KBM-7 (cell line): ENCODE measurements at regions not wholly inside any gene's neighbourhood (a gene's known extent, or its start where the extent isn't known, plus 50 kb on each side); places are given as distances from the start of the nearest gene placed in this dataset.

Experiments used
- DNase-seq: peaks from one replicate; pipeline ENCODE4 v3.0.0-alpha.2; 2015
- in situ Hi-C: fragments of 300-500 bp; cut with MboI; formaldehyde crosslinking; loops from 2 replicates; pipeline ENCODE4 v1.14.3; 2020; ENCODE audit warnings: low sequenced_read_pairs, low pct_unique_long_range_greater_than_20kb, mixed read lengths

GRCh38 chr14:98782062-98782461 lies 489.9 kb downstream of the BCL11B start:
- in situ Hi-C loops, result no loop called here
- no peak for DNase-seq

- no peak for DNase-seq
- in situ Hi-C loops, result no loop called here
These were observed 486.4 kb downstream of the BCL11B start for GRCh38 chr14:98785578-98785977.

GRCh38 chr14:98786456-98786855 lies 485.5 kb downstream of the BCL11B start:
- in situ Hi-C loops, result no loop called here
- no peak for DNase-seq

- DNase-seq, result no peak
- in situ Hi-C loops, result no loop called here
These were observed 480.3 kb downstream of the BCL11B start for GRCh38 chr14:98791661-98792060.

GRCh38 chr14:98792171-98792570 lies 479.8 kb downstream of the BCL11B start:
- in situ Hi-C loops, result no loop called here
- no peak for DNase-seq

- in situ Hi-C loops, result no loop called here
- DNase-seq, result no peak
These were observed 473.9 kb downstream of the BCL11B start for GRCh38 chr14:98798099-98798498.

GRCh38 chr14:98799891-98800290 lies 472.1 kb downstream of the BCL11B start:
- no peak for DNase-seq
- in situ Hi-C loops, result no loop called here

GRCh38 chr14:98802044-98802443 lies 470.0 kb downstream of the BCL11B start:
- in situ Hi-C loops, result no loop called here
- no peak for DNase-seq

GRCh38 chr14:98803196-98803595 lies 468.8 kb downstream of the BCL11B start:
- DNase-seq, result no peak

GRCh38 chr14:98808494-98809407 lies 463.2 kb downstream of the BCL11B start:
- in situ Hi-C loops, result no loop called here
- no peak for DNase-seq

More at GRCh38 chr14:98803196-98803595, 468.8 kb downstream of the BCL11B start:
- in situ Hi-C loops, result no loop called here

GRCh38 chr14:98816195-98816594 lies 455.8 kb downstream of the BCL11B start:
- no peak for DNase-seq
- in situ Hi-C loops, result no loop called here

GRCh38 chr14:98816720-98817119 lies 455.3 kb downstream of the BCL11B start:
- in situ Hi-C loops, result no loop called here
- no peak for DNase-seq

- in situ Hi-C loops, result no loop called here
- no peak for DNase-seq
These were observed 452.7 kb downstream of the BCL11B start for GRCh38 chr14:98819132-98819866.

GRCh38 chr14:98819867-98820206 lies 452.2 kb downstream of the BCL11B start:
- in situ Hi-C loops, result no loop called here
- no peak for DNase-seq

GRCh38 chr14:98822917-98823316 lies 449.1 kb downstream of the BCL11B start:
- in situ Hi-C loops, result no loop called here

GRCh38 chr14:98826618-98827017 lies 445.4 kb downstream of the BCL11B start:
- no peak for DNase-seq
- in situ Hi-C loops, result no loop called here

More at GRCh38 chr14:98822917-98823316, 449.1 kb downstream of the BCL11B start:
- no peak for DNase-seq

- in situ Hi-C loops, result no loop called here
- DNase-seq, result no peak
These were observed 437.9 kb downstream of the BCL11B start for GRCh38 chr14:98834119-98834518.

- in situ Hi-C loops, result no loop called here
- DNase-seq, result no peak
These were observed 436.8 kb downstream of the BCL11B start for GRCh38 chr14:98835051-98835824.

GRCh38 chr14:98835825-98836100 lies 436.2 kb downstream of the BCL11B start:
- no peak for DNase-seq
- in situ Hi-C loops, result no loop called here

- no peak for DNase-seq
- in situ Hi-C loops, result no loop called here
These were observed 431.9 kb downstream of the BCL11B start for GRCh38 chr14:98840091-98840490.
